HCT116 (cell line): ENCODE measurements at regions not wholly inside any gene's neighbourhood (a gene's known extent, or its start where the extent isn't known, plus 50 kb on each side); places are given as distances from the start of the nearest gene placed in this dataset.

Source experiments
- ATAC-seq: fragments of 200-7000 bp; cut with Tn5 transposase; 2 replicates; pipeline ENCODE4 v1.9.1; 2020; ENCODE audit warnings: mild to moderate bottlenecking, moderate library complexity
- BruUV-seq: library from RNA; stranded (reverse); fragments of 400-500 nt; replicated peaks from 2 replicates; lab custom pipeline; 2021; lab: Mats Ljungman, UMichigan
- CTCF ChIA-PET: fragments of 300-600 bp; sonication (Branson Sonifier 250); formaldehyde crosslinking; loops from one replicate; lab custom pipeline; 2021; ENCODE audit warnings: antibody characterized with exemption; lab: Charles Lee
- POLR2A ChIA-PET: fragments of 300-600, 350-600 bp; sonication (Branson Sonifier 250); formaldehyde crosslinking; loops from one replicate; lab custom pipeline; 2021; ENCODE audit warnings: antibody characterized with exemption; lab: Charles Lee
- RAD21 ChIA-PET, 2 experiments: fragments of 300-600 bp; sonication (Branson Sonifier 250); formaldehyde crosslinking; loops; one replicate each; lab custom pipeline; 2023; ENCODE audit warnings: low total read pairs in 2 of 2; ENCODE audit not compliant: uncharacterized antibody in 2 of 2, unreplicated experiment in 2 of 2, low non-redundant PET in 1 of 2; lab: Charles Lee
- DNase-seq: peaks from one replicate; pipeline ENCODE4 v3.0.0-alpha.2; 2010; ENCODE audit warnings: low read depth, low spot score
- H2AFZ ChIP-seq: fragments of 200-600 bp; shearing (Covaris generic), sonication (generic); 2 replicates; pipeline ENCODE4 v1.6.1; 2017; ENCODE audit warnings: low read depth, mixed run types, mixed read lengths, antibody characterized with exemption, low read length; ENCODE audit not compliant: poor library complexity, severe bottlenecking
- H3K27ac ChIP-seq: 2 replicates; pipeline ENCODE4 v1.5.1; 2012; ENCODE audit warnings: low read depth, low read length
- H3K27me3 ChIP-seq: fragments of 200-600 bp; sonication (generic); 2 replicates; pipeline ENCODE4 v1.6.1; 2016; ENCODE audit warnings: mixed run types, low read length, mixed read lengths; ENCODE audit not compliant: insufficient read depth
- H3K36me3 ChIP-seq, 2 experiments: fragments of 200-500 bp in 1 of 2; fragments of 200-600 bp in 1 of 2; sonication (Bioruptor generic) in 1 of 2; sonication (generic) in 1 of 2; 2 replicates each; pipeline versions ENCODE4 v1.5.1 to v1.6.1; 2014 to 2016; ENCODE audit warnings: low read length in 2 of 2, inconsistent platforms in 1 of 2, mixed read lengths in 1 of 2, mixed run types in 1 of 2; ENCODE audit not compliant: insufficient read depth in 2 of 2, control insufficient read depth in 1 of 2
- H3K4me1 ChIP-seq, 2 experiments: fragments of 200-600 bp in 1 of 2; sonication (generic) in 1 of 2; 2 replicates each; pipeline versions ENCODE4 v1.5.1 to v1.6.1; 2012 to 2017; ENCODE audit warnings: low read length in 2 of 2, inconsistent platforms in 1 of 2, mild to moderate bottlenecking in 1 of 2, mixed read lengths in 1 of 2, mixed run types in 1 of 2, moderate library complexity in 1 of 2; ENCODE audit not compliant: insufficient read depth in 2 of 2, control insufficient read depth in 1 of 2
- H3K4me2 ChIP-seq: fragments of 200-600 bp; sonication (generic); 2 replicates; pipeline ENCODE4 v1.6.1; 2017; ENCODE audit warnings: mixed run types, low read length, mixed read lengths
- H3K4me3 ChIP-seq, 2 experiments: fragments of 200-600 bp in 1 of 2; sonication (generic) in 1 of 2; replicated peaks in 1 of 2; 2 replicates each; pipeline ENCODE4 v1.5.1; 2011 to 2016; ENCODE audit warnings: low read length in 2 of 2, control low read depth in 1 of 2, low read depth in 1 of 2, mild to moderate bottlenecking in 1 of 2, mixed read lengths in 1 of 2, mixed run types in 1 of 2
- H3K79me2 ChIP-seq: fragments of 200-600 bp; sonication (generic); 2 replicates; pipeline ENCODE4 v1.6.1; 2017; ENCODE audit warnings: mild to moderate bottlenecking, mixed run types, low read length, moderate library complexity, mixed read lengths; ENCODE audit not compliant: insufficient read depth
- H3K9ac ChIP-seq: fragments of 200-600 bp; sonication (generic); 2 replicates; pipeline ENCODE4 v1.6.1; 2016; ENCODE audit warnings: low read length, mixed read lengths
- H3K9me2 ChIP-seq: fragments of 200-600 bp; sonication (generic), shearing (Covaris generic); 2 replicates; pipeline ENCODE4 v1.6.1; 2017; ENCODE audit warnings: mixed run types, mild to moderate bottlenecking, moderate library complexity; ENCODE audit not compliant: insufficient read depth
- H3K9me3 ChIP-seq, 2 experiments: fragments of 200-500 bp in 1 of 2; fragments of 200-600 bp in 1 of 2; sonication (Bioruptor generic) in 1 of 2; sonication (generic) in 1 of 2; 2 replicates each; pipeline ENCODE4 v1.6.1; 2014 to 2017; ENCODE audit warnings: low read length in 2 of 2, mixed read lengths in 2 of 2, inconsistent platforms in 1 of 2, low read depth in 1 of 2, mild to moderate bottlenecking in 1 of 2, mixed run types in 1 of 2, moderate library complexity in 1 of 2; ENCODE audit not compliant: control insufficient read depth in 1 of 2, insufficient read depth in 1 of 2
- H4K20me1 ChIP-seq: fragments of 200-600 bp; sonication (generic), shearing (Covaris generic); 2 replicates; pipeline ENCODE4 v1.6.1; 2017; ENCODE audit warnings: mixed run types, mild to moderate bottlenecking, moderate library complexity; ENCODE audit not compliant: insufficient read depth
- FOSL1 ChIP-seq: IDR thresholded peaks from 2 replicates; pipeline ENCODE4 v1.6.1; 2012; ENCODE audit warnings: low read depth
- SIN3A ChIP-seq: IDR thresholded peaks from 2 replicates; pipeline ENCODE4 v1.6.1; 2012; ENCODE audit warnings: low read depth
- SP1 ChIP-seq: IDR thresholded peaks from 2 replicates; pipeline ENCODE4 v1.6.1; 2012; ENCODE audit warnings: low read depth
- SRF ChIP-seq: IDR thresholded peaks from 2 replicates; pipeline ENCODE4 v1.6.1; 2012; ENCODE audit warnings: low read depth
- YY1 ChIP-seq: IDR thresholded peaks from 2 replicates; pipeline ENCODE4 v1.6.1; 2011; ENCODE audit warnings: low read length, low read depth, moderate library complexity, mild to moderate bottlenecking; ENCODE audit not compliant: insufficient replicate concordance; ENCODE audit errors: extremely low read depth
- intact Hi-C: fragments of 100-400 bp; cut with micrococcal nuclease; formaldehyde crosslinking; loops from 2 replicates; pipeline ENCODE4 v1.10.0; 2022
- TF ChIP-seq, protein P1 (sequence below): IDR thresholded peaks from 2 replicates; pipeline ENCODE4 v1.6.1; 2011; ENCODE audit warnings: mild to moderate bottlenecking, low read length, moderate library complexity; ENCODE audit not compliant: insufficient replicate concordance; ENCODE audit errors: extremely low read depth
- TF ChIP-seq, protein P2 (sequence below): IDR thresholded peaks from 2 replicates; pipeline ENCODE4 v1.6.1; 2012
- TF ChIP-seq, protein P3 (sequence below): IDR thresholded peaks from 2 replicates; pipeline ENCODE4 v1.6.1; 2012

DNA sequence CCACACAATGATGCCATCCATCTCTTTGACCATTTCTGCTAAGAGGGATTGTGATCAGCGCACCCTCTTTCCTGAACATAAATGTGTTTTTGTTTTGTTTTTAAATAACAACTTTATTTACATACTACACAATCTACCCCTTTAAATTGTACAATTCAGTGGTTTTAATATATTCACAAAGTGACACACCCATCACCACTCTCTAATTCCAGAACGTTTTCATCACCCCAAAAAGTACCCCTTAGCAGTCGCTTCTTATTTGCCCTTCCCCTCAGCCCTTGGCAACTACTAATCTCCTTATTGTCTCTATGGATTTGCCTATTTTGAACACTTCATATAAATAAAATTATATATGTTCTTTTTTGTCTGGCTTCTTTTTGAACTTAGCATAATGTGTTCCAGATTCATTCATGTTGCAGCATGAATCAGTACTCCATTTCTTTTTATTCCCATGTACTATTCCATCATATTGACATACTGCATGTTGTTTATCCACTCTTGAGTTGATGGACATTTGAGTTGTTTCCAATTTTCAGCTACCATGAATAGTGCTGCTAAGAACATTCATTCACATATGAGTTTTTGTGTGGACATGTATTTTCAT is 150.9 kb upstream of the NABP1 start:
- Histone ChIP-seq H3K27ac (no peak overlapping the region), H3K4me3 (no peak overlapping the region), H2AFZ (no peak overlapping the region), H3K9me3 (no peaks in the 10 kb centered on the region), H3K4me1 (no peaks in the 10 kb centered on the region), H3K27me3 (no peaks in the 10 kb centered on the region), H3K79me2 (no peaks in the 10 kb centered on the region), H4K20me1 (no peaks in the 10 kb centered on the region), H3K4me2 (no peak overlapping the region), H3K9me2 (no peaks in the 10 kb centered on the region), H3K36me3 (no peaks in the 10 kb centered on the region), H3K9ac (no peak overlapping the region)
- ATAC-seq (no peak), DNase-seq (no peak)
- intact Hi-C loops: loop anchor here (10.0 kb wide), 1 partner anchor 742 kb away; no protein-coding TSS in a partner anchor
- TF ChIP-seq SRF: no peak
- no peak for TF ChIP-seq FOSL1
- TF ChIP-seq, protein P1, sequence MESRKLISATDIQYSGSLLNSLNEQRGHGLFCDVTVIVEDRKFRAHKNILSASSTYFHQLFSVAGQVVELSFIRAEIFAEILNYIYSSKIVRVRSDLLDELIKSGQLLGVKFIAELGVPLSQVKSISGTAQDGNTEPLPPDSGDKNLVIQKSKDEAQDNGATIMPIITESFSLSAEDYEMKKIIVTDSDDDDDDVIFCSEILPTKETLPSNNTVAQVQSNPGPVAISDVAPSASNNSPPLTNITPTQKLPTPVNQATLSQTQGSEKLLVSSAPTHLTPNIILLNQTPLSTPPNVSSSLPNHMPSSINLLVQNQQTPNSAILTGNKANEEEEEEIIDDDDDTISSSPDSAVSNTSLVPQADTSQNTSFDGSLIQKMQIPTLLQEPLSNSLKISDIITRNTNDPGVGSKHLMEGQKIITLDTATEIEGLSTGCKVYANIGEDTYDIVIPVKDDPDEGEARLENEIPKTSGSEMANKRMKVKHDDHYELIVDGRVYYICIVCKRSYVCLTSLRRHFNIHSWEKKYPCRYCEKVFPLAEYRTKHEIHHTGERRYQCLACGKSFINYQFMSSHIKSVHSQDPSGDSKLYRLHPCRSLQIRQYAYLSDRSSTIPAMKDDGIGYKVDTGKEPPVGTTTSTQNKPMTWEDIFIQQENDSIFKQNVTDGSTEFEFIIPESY: no peak
- no peak for TF ChIP-seq SIN3A
- TF ChIP-seq YY1: no peak
- TF ChIP-seq, protein P2, sequence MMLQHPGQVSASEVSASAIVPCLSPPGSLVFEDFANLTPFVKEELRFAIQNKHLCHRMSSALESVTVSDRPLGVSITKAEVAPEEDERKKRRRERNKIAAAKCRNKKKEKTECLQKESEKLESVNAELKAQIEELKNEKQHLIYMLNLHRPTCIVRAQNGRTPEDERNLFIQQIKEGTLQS: no peak
- TF ChIP-seq, protein P3, sequence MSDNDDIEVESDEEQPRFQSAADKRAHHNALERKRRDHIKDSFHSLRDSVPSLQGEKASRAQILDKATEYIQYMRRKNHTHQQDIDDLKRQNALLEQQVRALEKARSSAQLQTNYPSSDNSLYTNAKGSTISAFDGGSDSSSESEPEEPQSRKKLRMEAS: no peak
- no peak for TF ChIP-seq SP1
- ChIA-PET RAD21 (no interaction called here), CTCF (no interaction called here), POLR2A (no interaction called here)
- BruUV-seq: no TSS peak
